ENCODE measurements at regions not wholly inside any gene's neighbourhood (a gene's known extent, or its start where the extent isn't known, plus 50 kb on each side); places are given as distances from the start of the nearest gene placed in this dataset.

DNA sequence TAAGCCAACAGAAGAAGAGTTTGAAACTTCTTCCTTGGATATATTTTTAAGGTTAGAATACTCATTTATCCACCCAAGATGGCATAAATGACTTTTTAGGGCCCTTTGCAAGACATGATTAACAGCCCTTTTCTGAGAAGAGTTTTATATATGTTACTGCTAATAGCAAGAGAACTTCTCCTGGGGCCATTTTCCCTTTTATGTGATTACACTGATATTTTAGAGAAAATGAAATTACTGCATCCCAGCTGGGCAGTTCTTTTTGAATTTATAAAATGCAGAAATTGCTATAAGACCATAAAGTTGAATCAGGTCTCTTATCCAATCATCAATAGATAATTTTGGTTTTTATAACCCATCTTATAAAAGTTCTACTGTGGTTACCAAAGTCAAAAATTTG, 161.3 kb upstream of the RFX3 start:
- H3K4me3 ChIP-seq (ENCODE audit: low read depth, low read length), result no peak overlapping the region
- TF ChIP-seq, protein P1, sequence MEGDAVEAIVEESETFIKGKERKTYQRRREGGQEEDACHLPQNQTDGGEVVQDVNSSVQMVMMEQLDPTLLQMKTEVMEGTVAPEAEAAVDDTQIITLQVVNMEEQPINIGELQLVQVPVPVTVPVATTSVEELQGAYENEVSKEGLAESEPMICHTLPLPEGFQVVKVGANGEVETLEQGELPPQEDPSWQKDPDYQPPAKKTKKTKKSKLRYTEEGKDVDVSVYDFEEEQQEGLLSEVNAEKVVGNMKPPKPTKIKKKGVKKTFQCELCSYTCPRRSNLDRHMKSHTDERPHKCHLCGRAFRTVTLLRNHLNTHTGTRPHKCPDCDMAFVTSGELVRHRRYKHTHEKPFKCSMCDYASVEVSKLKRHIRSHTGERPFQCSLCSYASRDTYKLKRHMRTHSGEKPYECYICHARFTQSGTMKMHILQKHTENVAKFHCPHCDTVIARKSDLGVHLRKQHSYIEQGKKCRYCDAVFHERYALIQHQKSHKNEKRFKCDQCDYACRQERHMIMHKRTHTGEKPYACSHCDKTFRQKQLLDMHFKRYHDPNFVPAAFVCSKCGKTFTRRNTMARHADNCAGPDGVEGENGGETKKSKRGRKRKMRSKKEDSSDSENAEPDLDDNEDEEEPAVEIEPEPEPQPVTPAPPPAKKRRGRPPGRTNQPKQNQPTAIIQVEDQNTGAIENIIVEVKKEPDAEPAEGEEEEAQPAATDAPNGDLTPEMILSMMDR (IDR thresholded peaks at IDR 0.05; ENCODE audit: borderline replicate concordance, insufficient read depth, low read depth, low read length), result no peak

- H3K4me3 ChIP-seq (ENCODE audit: low read depth, low read length), result no peak overlapping the region
- TF ChIP-seq, protein P1 (IDR thresholded peaks at IDR 0.05; ENCODE audit: borderline replicate concordance, insufficient read depth, low read depth, low read length), result no peak
These were observed 156.4 kb upstream of the RFX3 start for GRCh38 chr9:3682186-3682585.

- TF ChIP-seq, protein P1 (IDR thresholded peaks at IDR 0.05; ENCODE audit: borderline replicate concordance, insufficient read depth, low read depth, low read length), result no peak
- H3K4me3 ChIP-seq (ENCODE audit: low read depth, low read length), result no peak overlapping the region
These were observed 151.7 kb upstream of the RFX3 start for GRCh38 chr9:3677541-3677940.

DNA sequence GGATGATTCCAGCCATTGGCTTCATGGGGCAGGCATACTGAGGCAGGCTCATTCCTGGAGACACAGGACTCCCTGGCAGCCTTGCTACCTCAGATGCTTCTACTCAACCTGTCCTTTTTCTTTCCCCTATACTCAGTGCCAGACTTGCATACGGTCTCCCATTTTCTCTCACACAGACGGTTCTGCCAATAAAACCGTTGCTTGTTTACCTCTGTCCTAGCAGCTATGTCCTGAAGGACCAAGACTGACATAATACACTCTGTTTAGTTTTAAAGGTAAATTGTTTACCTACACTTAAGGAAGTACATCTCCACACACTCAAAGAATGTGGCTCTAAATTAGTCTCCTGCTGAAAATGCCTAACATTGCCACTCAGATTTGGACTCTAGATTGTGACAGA, 151.0 kb upstream of the RFX3 start:
- TF ChIP-seq, protein P1 (IDR thresholded peaks at IDR 0.05; ENCODE audit: borderline replicate concordance, insufficient read depth, low read depth, low read length), result no peak
- no peak overlapping the region for H3K4me3 ChIP-seq (ENCODE audit: low read depth, low read length)

DNA sequence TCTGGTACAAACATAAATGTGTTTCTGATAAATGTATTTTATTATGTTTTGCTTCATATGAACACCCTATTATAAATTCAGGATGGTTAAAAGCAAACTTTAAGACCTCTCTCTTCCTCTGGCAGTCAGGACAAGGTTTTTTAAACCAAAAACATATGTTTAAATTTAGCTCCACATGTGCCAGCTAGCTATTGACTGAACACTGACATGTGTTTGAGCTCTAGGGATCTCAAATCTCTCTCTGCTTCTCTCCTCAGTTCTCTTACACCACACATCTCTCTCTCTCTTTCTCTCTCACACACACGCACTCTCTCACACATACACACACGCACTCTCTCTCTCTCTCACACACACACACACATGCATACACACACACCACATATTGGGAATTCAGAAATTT, 150.1 kb upstream of the RFX3 start:
- TF ChIP-seq, protein P1 (IDR thresholded peaks at IDR 0.05; ENCODE audit: borderline replicate concordance, insufficient read depth, low read depth, low read length), result no peak
- H3K4me3 ChIP-seq (ENCODE audit: low read depth, low read length), result no peak overlapping the region

DNA sequence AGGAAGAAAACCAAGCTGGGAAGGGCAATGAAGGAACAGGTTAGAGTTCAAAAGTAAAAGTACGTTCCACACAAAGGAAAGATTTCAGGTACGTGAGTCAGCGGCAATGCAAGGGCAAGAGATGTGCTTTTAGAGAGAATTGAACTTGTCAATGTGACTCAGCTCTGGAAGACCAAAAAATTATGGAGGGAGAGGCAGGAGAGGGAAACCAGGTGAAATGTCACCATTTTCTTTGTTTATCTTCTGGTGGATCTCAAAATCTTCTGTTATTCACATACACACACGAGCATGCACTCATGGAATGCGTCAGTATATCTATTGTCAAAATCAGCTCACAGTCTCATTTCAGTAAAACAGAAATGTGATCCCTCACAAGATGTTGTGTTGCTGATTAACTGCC, 148.8 kb upstream of the RFX3 start:
- TF ChIP-seq, protein P1 (IDR thresholded peaks at IDR 0.05; ENCODE audit: borderline replicate concordance, insufficient read depth, low read depth, low read length), result no peak
- H3K4me3 ChIP-seq (ENCODE audit: low read depth, low read length), result no peak overlapping the region

GRCh38 chr9:3672399-3672798, 146.6 kb upstream of the RFX3 start:
- TF ChIP-seq, protein P1 (IDR thresholded peaks at IDR 0.05; ENCODE audit: borderline replicate concordance, insufficient read depth, low read depth, low read length), result no peak

More at GRCh38 chr9:3672399-3672798, 146.6 kb upstream of the RFX3 start:
- no peak overlapping the region for H3K4me3 ChIP-seq (ENCODE audit: low read depth, low read length)

All from GM12875 (cell line).